HG02642 (cell line): ENCODE measurements at regions not wholly inside any gene's neighbourhood (a gene's known extent, or its start where the extent isn't known, plus 50 kb on each side); places are given as distances from the start of the nearest gene placed in this dataset.
"Not testable (repeated sequence)": the region's sequence is repeated elsewhere in the genome, so short reads cannot be mapped to it uniquely, and the experiment has no call there.

ENCODE experiments used
- ATAC-seq: cut with Tn5 transposase; IDR thresholded peaks from one replicate; pipeline ENCODE4 v1.9.1; 2021; ENCODE audit warnings: mild to moderate bottlenecking; ENCODE audit not compliant: unreplicated experiment, poor library complexity

DNA sequence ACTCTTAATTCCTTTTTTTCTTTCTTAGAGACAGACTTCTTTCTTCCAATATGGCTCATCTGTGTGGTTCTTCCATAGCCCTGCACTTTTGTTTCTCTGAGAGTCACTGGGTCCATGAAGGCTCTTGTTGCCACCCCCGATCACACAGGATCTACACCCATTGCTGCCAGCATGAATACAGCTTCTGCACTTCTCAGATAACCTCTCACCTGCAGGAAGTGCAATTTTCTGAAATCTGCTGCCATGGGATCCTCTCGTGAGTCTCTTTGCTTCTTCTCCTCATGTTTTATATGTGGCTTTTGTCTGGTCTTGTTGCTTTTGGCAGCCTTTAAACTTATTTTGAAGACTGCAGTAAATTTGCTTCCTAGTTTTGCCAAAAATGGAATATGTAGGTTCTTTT lies 171.2 kb downstream of the TMEM167A start:
- no peak for ATAC-seq

DNA sequence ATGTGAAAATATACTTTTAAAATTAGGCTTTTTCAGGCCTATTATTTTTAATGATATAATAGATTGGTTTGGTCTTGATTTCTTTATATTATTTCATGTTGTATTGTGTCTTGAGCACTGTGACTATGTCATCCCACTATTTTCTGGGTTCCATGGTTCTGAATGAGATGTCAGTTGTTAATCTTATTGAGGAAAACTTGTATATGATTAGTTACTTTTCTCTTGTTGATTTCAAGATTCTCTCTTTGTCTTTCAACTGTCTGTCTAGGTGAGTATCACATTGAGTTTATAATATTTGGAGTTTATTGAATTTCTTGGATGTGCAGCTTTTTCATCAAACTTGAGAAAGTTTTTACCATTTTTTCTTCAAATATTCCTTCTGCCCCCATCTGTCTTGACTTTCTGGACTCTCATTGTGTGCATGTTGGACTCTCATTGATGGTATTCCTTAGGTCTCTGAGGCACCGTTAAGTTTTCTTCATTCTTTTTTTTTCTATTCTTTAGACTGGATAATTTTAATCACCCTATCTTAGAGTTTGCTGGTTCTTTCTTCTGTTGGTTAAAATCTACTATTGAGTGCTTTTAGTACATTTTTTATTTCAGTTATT lies 175.8 kb downstream of the TMEM167A start:
- no peak for ATAC-seq

- no peak for ATAC-seq
Measured at GRCh38 chr5:82894716-82895115, 182.5 kb downstream of the TMEM167A start.

DNA sequence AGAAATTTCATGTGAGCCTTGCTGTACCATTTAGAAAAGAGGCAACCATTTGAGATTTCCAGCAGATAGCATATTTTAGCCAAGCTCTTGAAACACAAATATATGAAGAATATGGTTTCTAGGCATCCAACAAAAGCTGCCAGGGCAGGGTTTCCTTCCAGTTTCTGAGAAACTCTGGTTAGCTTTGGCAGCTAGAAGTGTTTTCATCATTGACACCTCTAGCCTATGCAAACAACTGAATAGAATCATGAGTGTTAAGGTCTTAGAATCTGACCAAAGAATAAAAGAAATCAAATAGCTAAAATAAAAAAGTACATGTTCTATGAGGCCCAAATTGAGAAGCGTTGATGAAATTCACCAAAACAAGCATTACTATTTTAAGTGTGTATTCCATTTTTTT lies 188.1 kb downstream of the TMEM167A start:
- no peak for ATAC-seq

- no peak for ATAC-seq
Measured at GRCh38 chr5:82886911-82887310, 190.3 kb downstream of the TMEM167A start.

DNA sequence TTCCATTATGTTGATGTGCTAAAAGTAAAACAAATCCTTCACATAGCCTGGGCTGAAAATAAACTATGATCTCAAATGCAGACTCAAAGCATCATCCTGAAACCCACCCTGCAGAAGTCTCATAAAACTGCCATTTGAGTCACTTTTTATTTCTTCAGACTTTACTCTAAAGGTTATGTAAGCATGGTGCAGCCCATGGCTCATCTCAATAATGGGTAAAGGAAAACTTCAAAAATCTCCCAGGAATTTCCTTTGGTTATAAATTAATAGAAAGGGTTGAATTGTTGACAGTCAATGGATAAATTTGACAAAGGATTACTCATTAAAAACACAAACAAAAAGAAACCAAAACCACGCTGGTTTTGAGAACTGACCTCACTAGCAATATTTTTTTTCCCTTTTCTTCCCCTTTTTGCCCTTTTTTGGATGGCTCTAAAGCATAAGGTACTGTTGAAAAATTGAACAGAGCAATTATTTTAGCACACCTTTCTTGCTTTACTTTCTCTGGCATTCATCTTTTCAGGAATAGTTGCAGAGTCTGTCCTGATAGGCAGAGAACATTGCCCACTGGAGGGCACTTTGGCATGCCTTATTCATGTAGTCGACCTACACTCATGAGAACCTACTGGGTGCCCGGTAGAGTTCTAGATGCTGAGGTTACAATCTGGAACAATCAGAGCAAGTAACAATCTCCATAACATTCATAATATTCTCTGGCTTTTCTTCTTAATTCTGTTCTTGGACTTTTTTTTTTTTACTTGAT lies 191.4 kb downstream of the TMEM167A start:
- ATAC-seq, result peak; percentile 47

- no peak for ATAC-seq
Measured at GRCh38 chr5:82884821-82885471, 192.2 kb downstream of the TMEM167A start.

GRCh38 chr5:82882316-82882715 lies 194.9 kb downstream of the TMEM167A start:
- no peak for ATAC-seq

- ATAC-seq, result peak; percentile 51
Measured at GRCh38 chr5:82881571-82882174, 195.5 kb downstream of the TMEM167A start.

DNA sequence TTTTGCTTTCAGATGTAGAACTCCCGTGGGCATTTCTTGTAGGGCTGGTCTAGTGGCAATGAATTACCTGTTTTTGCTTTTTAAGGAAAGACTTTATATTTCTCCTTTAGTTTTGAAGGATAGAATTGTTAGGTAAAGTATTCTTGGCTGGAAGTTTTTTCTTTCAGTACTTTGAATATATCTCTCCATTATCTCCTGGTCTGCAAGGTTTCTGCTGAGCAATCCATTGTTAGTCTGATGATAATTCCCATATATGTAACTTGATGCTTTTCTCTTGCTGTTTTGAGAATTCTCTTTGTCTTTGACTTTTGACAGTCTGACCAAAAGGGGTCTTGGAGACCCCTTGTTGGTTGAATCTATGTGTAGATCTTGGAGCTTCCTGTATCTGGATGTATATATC lies 198.1 kb downstream of the TMEM167A start:
- no peak for ATAC-seq

- ATAC-seq, result no peak
Measured at GRCh38 chr5:82873452-82873851, 203.7 kb downstream of the TMEM167A start.

DNA sequence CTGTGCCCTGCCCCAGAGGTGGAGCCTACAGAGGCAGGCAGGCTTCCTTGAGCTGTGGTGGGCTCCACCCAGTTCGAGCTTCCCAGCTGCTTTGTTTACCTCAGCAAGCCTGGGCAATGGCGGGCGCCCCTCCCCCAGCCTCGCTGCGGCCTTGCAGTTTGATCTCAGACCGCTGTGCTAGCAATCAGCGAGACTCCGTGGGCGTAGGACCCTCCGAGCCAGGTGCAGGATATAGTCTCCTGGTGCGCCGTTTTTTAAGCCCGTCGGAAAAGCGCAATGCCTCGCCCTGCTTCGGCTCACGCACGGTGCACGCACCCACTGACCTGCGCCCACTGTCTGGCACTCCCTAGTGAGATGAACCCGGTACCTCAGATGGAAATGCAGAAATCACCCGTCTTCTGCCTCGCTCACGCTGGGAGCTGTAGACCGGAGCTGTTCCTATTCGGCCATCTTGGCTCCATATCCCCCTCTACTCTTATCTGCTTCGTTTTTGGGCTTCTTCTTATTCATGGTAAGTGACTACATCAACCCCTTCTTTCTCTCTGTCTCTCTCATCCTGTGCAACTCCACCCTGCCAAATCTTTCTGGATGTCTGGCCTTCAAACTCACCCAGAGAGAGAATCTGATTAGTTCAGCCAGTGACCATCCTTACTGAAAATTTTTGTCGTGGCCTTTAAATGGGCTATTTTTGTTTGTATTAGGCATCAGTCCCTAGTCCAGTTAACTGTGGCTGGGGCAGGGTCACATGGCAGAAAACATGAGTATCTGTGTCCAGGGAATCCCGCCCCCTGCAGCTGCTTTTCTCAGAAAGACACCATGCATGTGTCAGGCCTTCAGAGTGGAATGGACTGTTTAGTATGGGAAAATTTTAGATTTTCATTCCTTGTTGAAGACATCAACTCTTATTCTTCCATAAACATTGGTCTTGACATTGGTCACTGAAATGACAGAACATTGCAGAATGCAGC lies 204.6 kb downstream of the TMEM167A start:
- ATAC-seq, result not testable (repeated sequence)

DNA sequence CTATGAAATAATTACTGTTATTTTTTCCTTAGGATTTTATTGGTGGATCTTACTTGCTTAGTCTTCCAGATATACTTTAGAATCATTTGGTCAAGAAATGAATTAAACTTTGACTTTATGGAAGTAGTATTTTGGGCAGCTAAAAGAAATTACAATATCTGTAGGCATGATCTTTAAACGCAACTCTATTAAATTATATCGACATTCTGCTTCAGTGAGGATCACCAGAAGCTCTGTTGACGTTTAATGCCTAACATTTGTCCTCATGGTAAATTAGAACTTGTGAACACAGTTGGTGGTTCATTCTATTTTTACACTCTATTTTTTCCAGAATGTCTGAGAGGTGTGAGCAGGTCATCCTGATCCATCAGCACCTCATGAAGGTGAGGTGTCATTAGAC lies 211.6 kb downstream of the TMEM167A start:
- no peak for ATAC-seq

DNA sequence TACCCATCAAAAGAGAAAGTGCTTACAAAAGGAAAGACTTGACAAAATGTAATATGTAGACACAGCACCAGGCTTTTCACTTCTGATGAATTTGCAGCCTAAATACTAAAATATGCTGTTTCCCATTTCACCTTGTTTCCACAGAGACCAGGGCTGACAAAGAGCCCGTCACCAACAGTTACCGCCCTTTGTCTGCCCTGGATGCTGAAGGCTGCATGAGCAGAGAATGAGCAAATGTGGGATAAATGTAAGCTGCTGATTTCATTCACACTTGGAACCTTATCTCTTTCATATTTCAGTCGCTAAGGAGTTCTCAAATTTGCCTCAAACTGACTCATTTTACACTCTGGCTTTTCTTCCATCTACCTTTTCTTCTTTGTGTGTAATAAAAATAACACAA lies 213.9 kb downstream of the TMEM167A start:
- no peak for ATAC-seq

- ATAC-seq, result no peak
Measured at GRCh38 chr5:82862711-82863110, 214.5 kb downstream of the TMEM167A start.

- no peak for ATAC-seq
Measured at GRCh38 chr5:82862261-82862660, 214.9 kb downstream of the TMEM167A start.

DNA sequence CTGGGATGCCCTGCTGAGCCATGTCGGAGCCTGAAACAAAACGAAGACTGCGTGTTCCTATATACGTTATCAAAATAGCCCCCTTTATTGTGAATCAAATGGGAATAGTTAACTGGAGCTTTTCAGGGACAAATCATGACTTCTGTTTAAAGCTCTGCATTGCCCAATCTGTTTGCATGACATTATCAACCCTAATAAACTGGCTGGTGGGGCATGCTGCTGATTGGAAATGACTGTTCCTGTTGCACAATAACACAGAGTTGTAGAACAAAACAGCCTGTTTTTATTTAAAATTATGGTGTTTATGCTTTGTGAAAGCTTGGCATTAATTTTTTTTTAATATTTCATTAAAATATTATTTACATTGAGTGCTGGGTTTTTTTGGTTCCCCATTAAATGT lies 215.5 kb downstream of the TMEM167A start:
- no peak for ATAC-seq

- no peak for ATAC-seq
Measured at GRCh38 chr5:82859451-82860140, 217.6 kb downstream of the TMEM167A start.
